OCI-LY3 (cell line): ENCODE measurements at regions not wholly inside any gene's neighbourhood (a gene's known extent, or its start where the extent isn't known, plus 50 kb on each side); places are given as distances from the start of the nearest gene placed in this dataset.

Source experiments
- EZH2phosphoT487 ChIP-seq: fragments of 200-600 bp; shearing (Covaris generic); IDR thresholded peaks from 2 replicates; pipeline ENCODE4 v1.6.1; 2018; ENCODE audit warnings: antibody characterized with exemption, mixed run types, low read depth
- TF ChIP-seq, protein P1 (sequence below): fragments of 200-600, 300-600 bp; sonication (generic); IDR thresholded peaks from 2 replicates; pipeline ENCODE4 v1.5.1; 2014; ENCODE audit warnings: antibody characterized with exemption, low read length, low read depth

DNA sequence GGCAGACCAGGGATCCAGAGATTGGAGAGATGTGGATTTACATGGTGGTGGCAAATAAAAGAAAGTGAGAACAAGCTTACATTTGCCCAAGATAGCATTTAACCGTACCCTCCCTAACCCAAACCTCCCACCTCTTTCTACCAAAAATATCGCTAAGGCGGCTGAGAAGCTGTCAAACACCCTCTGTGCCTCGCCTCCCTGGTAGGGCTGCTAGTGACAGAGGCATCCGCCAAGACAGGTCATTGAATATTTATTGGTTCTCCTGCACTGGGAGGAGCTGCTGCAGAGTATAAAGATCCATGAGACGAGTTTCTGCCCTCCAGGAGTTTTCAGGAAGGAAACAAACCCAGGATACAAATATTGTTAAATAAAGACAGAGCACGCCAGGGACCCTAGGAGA, 107.3 kb upstream of the TMC3 start:
- TF ChIP-seq, protein P1, sequence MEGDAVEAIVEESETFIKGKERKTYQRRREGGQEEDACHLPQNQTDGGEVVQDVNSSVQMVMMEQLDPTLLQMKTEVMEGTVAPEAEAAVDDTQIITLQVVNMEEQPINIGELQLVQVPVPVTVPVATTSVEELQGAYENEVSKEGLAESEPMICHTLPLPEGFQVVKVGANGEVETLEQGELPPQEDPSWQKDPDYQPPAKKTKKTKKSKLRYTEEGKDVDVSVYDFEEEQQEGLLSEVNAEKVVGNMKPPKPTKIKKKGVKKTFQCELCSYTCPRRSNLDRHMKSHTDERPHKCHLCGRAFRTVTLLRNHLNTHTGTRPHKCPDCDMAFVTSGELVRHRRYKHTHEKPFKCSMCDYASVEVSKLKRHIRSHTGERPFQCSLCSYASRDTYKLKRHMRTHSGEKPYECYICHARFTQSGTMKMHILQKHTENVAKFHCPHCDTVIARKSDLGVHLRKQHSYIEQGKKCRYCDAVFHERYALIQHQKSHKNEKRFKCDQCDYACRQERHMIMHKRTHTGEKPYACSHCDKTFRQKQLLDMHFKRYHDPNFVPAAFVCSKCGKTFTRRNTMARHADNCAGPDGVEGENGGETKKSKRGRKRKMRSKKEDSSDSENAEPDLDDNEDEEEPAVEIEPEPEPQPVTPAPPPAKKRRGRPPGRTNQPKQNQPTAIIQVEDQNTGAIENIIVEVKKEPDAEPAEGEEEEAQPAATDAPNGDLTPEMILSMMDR, result no peak
- TF ChIP-seq EZH2phosphoT487, result no peak
